Heart left ventricle (tissue), 16 donors: ENCODE measurements at regions not wholly inside any gene's neighbourhood (a gene's known extent, or its start where the extent isn't known, plus 50 kb on each side); places are given as distances from the start of the nearest gene placed in this dataset.
"Not testable (repeated sequence)": the region's sequence is repeated elsewhere in the genome, so short reads cannot be mapped to it uniquely, and the experiment has no call there.

Experiments
- ATAC-seq, 4 donors: fragments of 200-7000 bp; cut with Tn5 transposase; one replicate each; pipeline ENCODE4 v1.9.1; 2020 to 2022; ENCODE audit warnings: moderate library complexity in 4 of 4, mild to moderate bottlenecking in 3 of 4, moderate number of reproducible peaks in 1 of 4
- DNase-seq, 5 donors: peaks; one replicate each; pipeline ENCODE4 v3.0.0-alpha.2; 2020
- H3K27ac ChIP-seq, 12 donors: fragments of 200-600 bp; sonication (generic) in 4 of 12; one replicate each; pipeline versions ENCODE4 v1.5.0 to v1.8.0; 2016 to 2022; ENCODE audit warnings: mild to moderate bottlenecking in 2 of 12
- H3K27me3 ChIP-seq, 9 donors: fragments of 200-600 bp; sonication (generic) in 2 of 9; one replicate each; pipeline versions ENCODE4 v1.5.1 to v1.8.0; 2016 to 2022; ENCODE audit warnings: mild to moderate bottlenecking in 3 of 9
- H3K36me3 ChIP-seq, 9 donors: fragments of 200-600 bp; sonication (generic) in 2 of 9; one replicate each; pipeline versions ENCODE4 v1.5.0 to v1.8.0; 2018 to 2022; ENCODE audit warnings: mild to moderate bottlenecking in 2 of 9
- H3K4me1 ChIP-seq, 12 donors: fragments of 200-600 bp; sonication (generic) in 4 of 12; one replicate each; pipeline versions ENCODE4 v1.5.0 to v1.8.0; 2016 to 2022; ENCODE audit warnings: mild to moderate bottlenecking in 3 of 12
- H3K4me3 ChIP-seq, 12 donors: fragments of 200-600 bp; sonication (generic) in 4 of 12; one replicate each; pipeline versions ENCODE4 v1.5.0 to v1.8.0; 2017 to 2022; ENCODE audit warnings: mild to moderate bottlenecking in 9 of 12, moderate library complexity in 4 of 12
- H3K9me3 ChIP-seq, 12 donors: fragments of 200-600 bp; sonication (generic) in 4 of 12; one replicate each; pipeline versions ENCODE4 v1.5.0 to v1.8.0; 2016 to 2022; ENCODE audit warnings: mild to moderate bottlenecking in 1 of 12
- CTCF ChIP-seq, 12 donors: fragments of 200-600 bp; sonication (generic) in 4 of 12; IDR thresholded peaks; one replicate each; pipeline versions ENCODE4 v1.5.0 to v1.8.0; 2018 to 2022; ENCODE audit warnings: antibody characterized with exemption in 12 of 12, mild to moderate bottlenecking in 5 of 12
- POLR2A ChIP-seq, 2 donors: fragments of 450-650 bp; IDR thresholded peaks; one replicate each; pipeline ENCODE4 v1.6.1; 2017; ENCODE audit warnings: antibody characterized with exemption in 2 of 2, mild to moderate bottlenecking in 2 of 2, moderate library complexity in 2 of 2
- WGBS, 4 donors: extraction: QIAGEN DNeasy Blood & Tissue Kit in 2 of 4; methylation state at CpG; one replicate each; pipeline versions ENCODE4 v1.1.5 to v1.1.7; 2013 to 2018; 5-methylcytosine and 5-hydroxymethylcytosine counted together
- intact Hi-C, 10 donors: fragments of 100-400 bp; cut with DNase I; formaldehyde crosslinking; loops; one replicate each; pipeline versions ENCODE4 v1.11.1 to v1.14.2; 2022
- donor health status: ischemic (EF 13 %, LVEDD 7.1; RV severe dilation, severe dysfunction).
- donor health status: healthy with polysubstance abuse.
- donor health status: DM: no; HTN: yes; CAD: no.
- donor health status: DM: no; HTN: no; CAD: no.
- donor health status: ischemic (EF 25% LVEDD 6.9; RV normal size, moderate dysfunction).
- donor health status: ischemic (EF 25% LVEDD 5.7; RV mildly dilated, moderate dysfunction).
- donor health status: healthy.
- donor health status: DM: yes; HTN: yes; CAD: no.
- donor health status: ischemic (EF 35%, LVEDD 5.7; RV mildly dilated, moderate dysfunction).
- donor health status: nonischemic (EF 11% LVEDD 7.7; RV severe dilation, severe dysfunction).
- donor health status: DM: yes; HTN: yes; CAD: no.
- donor health status: PGD.
- donor health status: ischemic (EF 29% LVEDD 5.4; RV normal size, mild dysfunction).
- donor health status: nonischemic (EF 23%, LVEDD 6.1; RV moderate dilation, normal function).

GRCh38 chr4:103289186-103289585 is 91.0 kb upstream of the CENPE start:
- DNase-seq (no peak), ATAC-seq (no peak)
- no peaks in the 10 kb centered on the region for H3K4me1 ChIP-seq
- 26 to 48% (median 38%) methylated on average over 1 of the region's 1 CpG for WGBS, 4 donors
- intact Hi-C loops = no loop called here
- H3K27me3 ChIP-seq = no peaks in the 10 kb centered on the region
- no peak overlapping the region for H3K4me3 ChIP-seq
- H3K27ac ChIP-seq = no peak overlapping the region
- H3K9me3 ChIP-seq = no peaks in the 10 kb centered on the region
- H3K36me3 ChIP-seq = no peaks in the 10 kb centered on the region
- TF ChIP-seq CTCF (IDR thresholded peaks at IDR 0.05) (no peak), POLR2A (IDR thresholded peaks at IDR 0.05) (no peak)

- no peaks in the 10 kb centered on the region for H3K36me3 ChIP-seq
- no peak overlapping the region for H3K4me3 ChIP-seq
- TF ChIP-seq CTCF (IDR thresholded peaks at IDR 0.05) (no peak), POLR2A (IDR thresholded peaks at IDR 0.05) (no peak)
- ATAC-seq (no peak), DNase-seq (no peak)
- no peak overlapping the region for H3K27ac ChIP-seq
- peaks cover 0 to 8% (median 0%) of the 10 kb centered on the region in 12 donors for H3K9me3 ChIP-seq
- no peaks in the 10 kb centered on the region for H3K27me3 ChIP-seq
- no peaks in the 10 kb centered on the region for H3K4me1 ChIP-seq
- intact Hi-C loops = no loop called here
These were observed 74.0 kb upstream of the CENPE start for GRCh38 chr4:103272174-103272573.

- H3K4me3 ChIP-seq = no peak overlapping the region
- H3K9me3 ChIP-seq = peaks cover 0 to 8% (median 0%) of the 10 kb centered on the region in 12 donors
- TF ChIP-seq POLR2A (IDR thresholded peaks at IDR 0.05) (no peak), CTCF (IDR thresholded peaks at IDR 0.05) (no peak)
- H3K27me3 ChIP-seq = peaks cover 0 to under 1% (median 0%) of the 10 kb centered on the region in 9 donors
- ATAC-seq (no peak), DNase-seq (no peak)
- H3K4me1 ChIP-seq = no peaks in the 10 kb centered on the region
- intact Hi-C loops = no loop called here
- H3K27ac ChIP-seq = no peak overlapping the region
- H3K36me3 ChIP-seq = no peaks in the 10 kb centered on the region
These were observed 70.6 kb upstream of the CENPE start for GRCh38 chr4:103268746-103269145.

GRCh38 chr4:103264905-103265304 is 66.8 kb upstream of the CENPE start:
- intact Hi-C loops = no loop called here
- Histone ChIP-seq H3K4me3 (no peak overlapping the region), H3K27ac (no peak overlapping the region), H3K27me3 (peaks cover 0 to 4% (median 0%) of the 10 kb centered on the region in 9 donors), H3K9me3 (no peaks in the 10 kb centered on the region), H3K4me1 (no peaks in the 10 kb centered on the region), H3K36me3 (no peaks in the 10 kb centered on the region)
- no peak for DNase-seq
- ATAC-seq = no peak
- TF ChIP-seq POLR2A (IDR thresholded peaks at IDR 0.05) (no peak), CTCF (IDR thresholded peaks at IDR 0.05) (no peak)
- WGBS, 4 donors = 74 to 82% (median 76%) methylated on average over 1 of the region's 1 CpG

GRCh38 chr4:103256068-103256467 is 57.9 kb upstream of the CENPE start:
- H3K27ac ChIP-seq, H3K27me3 ChIP-seq, DNase-seq, H3K9me3 ChIP-seq, H3K4me1 ChIP-seq, intact Hi-C loops, H3K36me3 ChIP-seq, ATAC-seq, H3K4me3 ChIP-seq: not testable (repeated sequence)
- 90 to 96% (median 95%) methylated on average over 10 to 16 of the region's 16 CpGs for WGBS, 4 donors
